Right hindlimb (tissue), 1 donor: ENCODE measurements at regions not wholly inside any gene's neighbourhood (a gene's known extent, or its start where the extent isn't known, plus 50 kb on each side); places are given as distances from the start of the nearest gene placed in this dataset.
A peak's percentile ranks its signal among the peaks of the same experiment; 100 is the strongest.

Experiments
- DNase-seq: peaks from one replicate; pipeline ENCODE4 v3.0.0-alpha.2; 2018

- DNase-seq: no peak
Observed at GRCh38 chr10:111522551-111522950, 445.7 kb downstream of the ADRA2A start.

- no peak for DNase-seq
Observed at GRCh38 chr10:111523016-111523415, 446.2 kb downstream of the ADRA2A start.

- DNase-seq: no peak
Observed at GRCh38 chr10:111524134-111524533, 447.3 kb downstream of the ADRA2A start.

- no peak for DNase-seq
Observed at GRCh38 chr10:111525696-111526095, 448.9 kb downstream of the ADRA2A start.

- no peak for DNase-seq
Observed at GRCh38 chr10:111531690-111532089, 454.9 kb downstream of the ADRA2A start.

- DNase-seq: no peak
Observed at GRCh38 chr10:111532139-111532538, 455.3 kb downstream of the ADRA2A start.

- no peak for DNase-seq
Observed at GRCh38 chr10:111539246-111539645, 462.4 kb downstream of the ADRA2A start.

- no peak for DNase-seq
Observed at GRCh38 chr10:111543854-111544253, 467.0 kb downstream of the ADRA2A start.

GRCh38 chr10:111545861-111546605 lies 469.2 kb downstream of the ADRA2A start:
- no peak for DNase-seq

- DNase-seq: no peak
Observed at GRCh38 chr10:111548084-111548726, 471.4 kb downstream of the ADRA2A start.

GRCh38 chr10:111551001-111551400 lies 474.2 kb downstream of the ADRA2A start:
- DNase-seq: no peak

DNA sequence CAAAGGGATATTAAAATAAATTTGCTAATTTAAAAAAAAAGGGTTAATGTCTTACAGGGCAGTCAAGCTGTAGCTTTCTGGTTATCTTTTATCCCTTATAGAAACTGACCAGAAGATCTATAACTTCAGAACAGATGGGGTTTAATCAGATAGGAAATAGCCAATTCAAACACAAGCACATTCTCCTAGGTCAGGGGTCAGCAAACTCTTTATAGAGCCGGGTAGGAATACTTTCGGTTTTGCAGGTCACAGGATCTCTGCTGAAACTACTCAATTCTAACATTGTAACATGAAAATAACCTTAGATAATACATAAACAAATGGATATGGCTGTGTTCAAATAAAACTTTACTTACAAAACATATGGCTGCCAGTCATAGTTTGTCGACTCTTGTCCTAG lies 479.8 kb downstream of the ADRA2A start:
- no peak for DNase-seq

GRCh38 chr10:111558211-111558610 lies 481.4 kb downstream of the ADRA2A start:
- no peak for DNase-seq

- no peak for DNase-seq
Observed at GRCh38 chr10:111560027-111560426, 483.2 kb downstream of the ADRA2A start.

DNA sequence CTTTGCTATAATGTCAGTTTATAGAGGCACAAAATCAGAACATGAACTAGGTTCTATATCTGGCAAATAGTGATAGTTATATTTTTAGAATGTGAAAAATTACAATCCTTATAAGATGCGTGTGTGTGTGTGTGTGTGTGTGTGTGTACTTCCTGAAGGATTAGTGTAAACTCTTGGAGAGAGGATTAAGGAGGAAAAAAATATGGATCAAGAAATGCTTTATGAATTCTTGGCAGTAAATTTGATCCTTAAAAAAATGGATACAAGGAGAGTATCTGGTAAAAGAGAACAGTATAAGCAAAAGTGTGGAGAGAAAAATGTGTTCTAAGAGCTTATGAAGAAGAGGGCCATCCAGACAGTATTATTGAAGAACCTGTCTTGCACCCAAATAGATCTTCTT lies 484.3 kb downstream of the ADRA2A start:
- no peak for DNase-seq

DNA sequence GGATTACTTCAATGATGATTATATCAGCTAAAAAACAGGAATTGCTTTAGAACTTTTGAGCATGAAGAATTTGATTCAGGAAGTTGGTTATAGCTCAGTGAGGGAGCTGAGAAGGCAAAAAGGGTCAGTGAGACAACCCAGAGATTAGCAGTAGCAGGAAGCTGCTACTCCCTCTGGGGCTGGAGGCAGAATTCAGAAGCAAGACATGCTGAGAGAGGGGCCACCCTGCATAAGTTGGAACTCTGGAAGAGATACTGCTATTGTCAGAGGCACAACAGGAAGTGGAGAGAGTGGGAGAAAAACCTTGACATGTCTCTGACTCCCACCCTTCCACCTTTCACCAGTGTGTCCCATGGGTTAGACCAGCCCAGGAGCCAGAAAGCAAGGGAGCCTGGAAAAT lies 488.7 kb downstream of the ADRA2A start:
- DNase-seq: no peak

- no peak for DNase-seq
Observed at GRCh38 chr10:111578076-111578475, 501.2 kb downstream of the ADRA2A start.

GRCh38 chr10:111579473-111579872 lies 502.6 kb downstream of the ADRA2A start:
- DNase-seq: no peak

- no peak for DNase-seq
Observed at GRCh38 chr10:111590703-111591102, 513.9 kb downstream of the ADRA2A start.

- DNase-seq: no peak
Observed at GRCh38 chr10:111593578-111593977, 516.7 kb downstream of the ADRA2A start.

GRCh38 chr10:111595173-111595572 lies 518.3 kb downstream of the ADRA2A start:
- DNase-seq: no peak

DNA sequence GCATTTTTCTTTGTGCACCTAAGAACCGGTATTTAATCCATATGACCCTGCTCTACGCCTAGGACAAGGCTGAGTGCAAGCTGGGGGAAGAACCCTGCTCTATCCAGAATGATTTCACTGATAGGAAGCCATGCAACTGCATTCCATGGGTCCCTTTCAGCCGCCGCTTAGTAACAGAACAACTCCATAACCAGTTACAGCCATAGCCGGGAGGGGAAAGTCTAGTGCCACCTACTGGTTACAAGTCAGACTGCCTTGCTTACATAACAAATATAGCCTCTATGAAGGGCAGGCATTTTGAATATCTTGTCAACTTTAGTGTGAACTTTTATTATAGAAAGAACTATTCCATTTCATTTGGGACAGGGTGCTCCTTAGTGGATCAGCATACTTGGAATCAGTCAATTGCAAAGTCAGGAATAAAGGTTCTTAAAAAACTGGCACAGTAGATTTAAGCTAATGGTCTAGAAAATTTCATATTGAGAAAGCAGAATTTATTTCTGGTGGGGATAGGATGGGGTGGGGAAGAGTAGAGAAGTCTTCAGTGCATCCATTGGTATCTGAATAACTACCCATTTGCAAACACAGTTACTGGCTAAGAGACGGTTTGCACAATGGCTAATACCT lies 521.7 kb downstream of the ADRA2A start:
- DNase-seq: peak; percentile 33

DNA sequence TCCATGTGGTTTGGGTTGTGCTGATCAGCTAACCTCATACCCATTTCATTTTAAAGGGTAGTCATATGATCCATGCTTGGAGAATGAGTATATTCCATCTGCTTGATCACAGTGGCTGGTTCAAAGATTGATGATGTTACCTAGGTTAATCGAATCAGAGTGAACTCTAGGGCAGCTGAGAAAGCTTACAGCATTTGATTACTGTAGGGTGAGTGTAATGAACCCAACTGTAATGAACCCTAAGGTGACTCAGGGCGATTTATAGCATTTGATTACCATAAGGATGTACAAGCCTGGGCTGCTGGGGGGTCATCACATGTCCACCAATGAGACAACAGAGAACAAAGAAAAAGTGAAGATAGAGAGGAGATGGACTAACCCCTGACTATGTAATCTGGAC lies 523.1 kb downstream of the ADRA2A start:
- no peak for DNase-seq

- DNase-seq: no peak
Observed at GRCh38 chr10:111600772-111601171, 523.9 kb downstream of the ADRA2A start.
